Neural cell (in vitro differentiated cells): ENCODE measurements at regions not wholly inside any gene's neighbourhood (a gene's known extent, or its start where the extent isn't known, plus 50 kb on each side); places are given as distances from the start of the nearest gene placed in this dataset.

ENCODE experiments used
- CTCF ChIP-seq: fragments of 450-650 bp; IDR thresholded peaks from 2 replicates; pipeline ENCODE4 v1.5.1; 2014; ENCODE audit warnings: antibody characterized with exemption, mild to moderate bottlenecking, moderate library complexity; ENCODE audit not compliant: poor library complexity, severe bottlenecking
- EP300 ChIP-seq: fragments of 450-650 bp; conservative IDR thresholded peaks from 2 replicates; pipeline ENCODE4 v1.6.1; 2014; ENCODE audit warnings: antibody characterized with exemption, mild to moderate bottlenecking, moderate library complexity; ENCODE audit not compliant: poor library complexity, severe bottlenecking
- EZH2 ChIP-seq: fragments of 200-600, 300-800 bp; shearing (Covaris generic), sonication (generic); IDR thresholded peaks from 2 replicates; pipeline ENCODE4 v1.6.1; 2014; ENCODE audit warnings: antibody characterized with exemption, low read length, borderline replicate concordance, mild to moderate bottlenecking; ENCODE audit not compliant: insufficient read depth, poor library complexity, severe bottlenecking
- MXI1 ChIP-seq: fragments of 450-650 bp; conservative IDR thresholded peaks from 2 replicates; pipeline ENCODE4 v1.6.1; 2014; ENCODE audit warnings: antibody characterized with exemption, mild to moderate bottlenecking; ENCODE audit not compliant: poor library complexity, severe bottlenecking
- POLR2AphosphoS5 ChIP-seq: IDR thresholded peaks from 2 replicates; pipeline ENCODE4 v1.6.1; 2012
- SMC3 ChIP-seq: fragments of 450-650 bp; conservative IDR thresholded peaks from 2 replicates; pipeline ENCODE4 v1.6.1; 2014; ENCODE audit warnings: antibody characterized with exemption, mild to moderate bottlenecking, moderate library complexity; ENCODE audit not compliant: poor library complexity

GRCh38 chr11:45062115-45062514 is 84.3 kb upstream of the PRDM11 start:
- no peak for TF ChIP-seq CTCF
- TF ChIP-seq EZH2 = no peak
- no peak for TF ChIP-seq SMC3
- TF ChIP-seq POLR2AphosphoS5 = no peak
- no peak for TF ChIP-seq EP300
- TF ChIP-seq MXI1 = no peak
